Tibial nerve (tissue), 4 donors: ENCODE measurements at regions not wholly inside any gene's neighbourhood (a gene's known extent, or its start where the extent isn't known, plus 50 kb on each side); places are given as distances from the start of the nearest gene placed in this dataset.

Source experiments
- CTCF ChIP-seq, 5 experiments: fragments of 200-600 bp in 3 of 5; fragments of 450-650 bp in 2 of 5; sonication (generic) in 3 of 5; IDR thresholded peaks; one replicate each; pipeline ENCODE4 v1.5.1; 2016 to 2019; ENCODE audit warnings: antibody characterized with exemption in 5 of 5, mild to moderate bottlenecking in 3 of 5, moderate library complexity in 2 of 5
- EP300 ChIP-seq, 2 donors: sonication (generic); formaldehyde crosslinking; IDR thresholded peaks; one replicate each; pipeline ENCODE4 v1.6.1; 2017; ENCODE audit warnings: antibody characterized with exemption in 2 of 2, mild to moderate bottlenecking in 1 of 2
- POLR2A ChIP-seq, 2 donors: fragments of 450-650 bp; IDR thresholded peaks; one replicate each; pipeline ENCODE4 v1.6.1; 2017; ENCODE audit warnings: antibody characterized with exemption in 2 of 2, mild to moderate bottlenecking in 2 of 2, moderate library complexity in 2 of 2

- no peak for TF ChIP-seq CTCF (IDR thresholded peaks at IDR 0.05)
- no peak for TF ChIP-seq POLR2A (IDR thresholded peaks at IDR 0.05)
- no peak for TF ChIP-seq EP300 (IDR thresholded peaks at IDR 0.05)
Measured at GRCh38 chr12:127296591-127296990, 970.4 kb upstream of the TMEM132C start.
